KMS-11 (cell line): ENCODE measurements at regions not wholly inside any gene's neighbourhood (a gene's known extent, or its start where the extent isn't known, plus 50 kb on each side); places are given as distances from the start of the nearest gene placed in this dataset.

ENCODE experiments used
- H2AFZ ChIP-seq: fragments of 200-600 bp; sonication (generic); 2 replicates; pipeline ENCODE4 v1.6.1; 2016; ENCODE audit warnings: antibody characterized with exemption, mixed run types, low read depth
- H3K27ac ChIP-seq: fragments of 200-600 bp; sonication (generic); 2 replicates; pipeline ENCODE4 v1.6.1; 2016; ENCODE audit warnings: mild to moderate bottlenecking, mixed run types
- H3K27me3 ChIP-seq: fragments of 200-600 bp; sonication (generic); 2 replicates; pipeline ENCODE4 v1.6.1; 2017; ENCODE audit warnings: mild to moderate bottlenecking, low read depth, mixed run types, moderate library complexity; ENCODE audit not compliant: insufficient read depth
- H3K36me3 ChIP-seq: fragments of 200-600 bp; sonication (generic); 2 replicates; pipeline ENCODE4 v1.6.1; 2017; ENCODE audit warnings: mild to moderate bottlenecking, mixed run types; ENCODE audit not compliant: insufficient read depth
- H3K4me1 ChIP-seq: fragments of 200-600 bp; sonication (generic); 2 replicates; pipeline ENCODE4 v1.6.1; 2016; ENCODE audit warnings: mild to moderate bottlenecking, low read depth, mixed run types; ENCODE audit not compliant: poor library complexity, severe bottlenecking
- H3K4me2 ChIP-seq: fragments of 200-600 bp; sonication (generic); 2 replicates; pipeline ENCODE4 v1.7.0; 2016; ENCODE audit warnings: mild to moderate bottlenecking, mixed run types
- H3K4me3 ChIP-seq: fragments of 200-600 bp; sonication (generic); IDR thresholded peaks from 2 replicates; pipeline ENCODE4 v1.6.1; 2017; ENCODE audit warnings: low read depth, low read length, mixed read lengths; ENCODE audit not compliant: insufficient read depth
- H3K79me2 ChIP-seq: fragments of 200-600 bp; sonication (generic); 2 replicates; pipeline ENCODE4 v1.6.1; 2016; ENCODE audit warnings: low read depth, mixed run types; ENCODE audit not compliant: insufficient read depth
- H3K9ac ChIP-seq: fragments of 200-600 bp; sonication (generic); 2 replicates; pipeline ENCODE4 v1.6.1; 2016; ENCODE audit warnings: mild to moderate bottlenecking, mixed run types
- H4K20me1 ChIP-seq: fragments of 200-600 bp; sonication (generic); 2 replicates; pipeline ENCODE4 v1.6.1; 2016; ENCODE audit warnings: mild to moderate bottlenecking, mixed run types; ENCODE audit not compliant: insufficient read depth
- CTCF ChIP-seq: fragments of 200-600 bp; sonication (generic); conservative IDR thresholded peaks from 2 replicates; pipeline ENCODE4 v1.6.1; 2017; ENCODE audit warnings: low read depth, mild to moderate bottlenecking, antibody characterized with exemption, low read length, moderate library complexity, mixed read lengths

GRCh38 chr9:21682981-21683380 is 119.5 kb upstream of the MTAP start:
- H4K20me1 ChIP-seq: no peaks in the 10 kb centered on the region
- H3K27ac ChIP-seq: no peak overlapping the region
- no peaks in the 10 kb centered on the region for H3K27me3 ChIP-seq
- no peak overlapping the region for H2AFZ ChIP-seq
- no peaks in the 10 kb centered on the region for H3K79me2 ChIP-seq
- H3K4me3 ChIP-seq: no peak overlapping the region
- H3K36me3 ChIP-seq: no peaks in the 10 kb centered on the region
- no peak overlapping the region for H3K9ac ChIP-seq
- H3K4me1 ChIP-seq: no peaks in the 10 kb centered on the region
- no peak overlapping the region for H3K4me2 ChIP-seq
- TF ChIP-seq CTCF: no peak

GRCh38 chr9:21683484-21684175 is 118.8 kb upstream of the MTAP start:
- no peaks in the 10 kb centered on the region for H3K79me2 ChIP-seq
- no peaks in the 10 kb centered on the region for H3K27me3 ChIP-seq
- H3K27ac ChIP-seq: no peak overlapping the region
- no peak for TF ChIP-seq CTCF
- no peak overlapping the region for H3K4me2 ChIP-seq
- no peak overlapping the region for H3K4me3 ChIP-seq
- H3K9ac ChIP-seq: no peak overlapping the region
- no peak overlapping the region for H2AFZ ChIP-seq
- H3K36me3 ChIP-seq: no peaks in the 10 kb centered on the region
- no peaks in the 10 kb centered on the region for H4K20me1 ChIP-seq
- no peaks in the 10 kb centered on the region for H3K4me1 ChIP-seq

GRCh38 chr9:21684231-21684630 is 118.2 kb upstream of the MTAP start:
- Histone ChIP-seq H3K79me2 (no peaks in the 10 kb centered on the region), H3K27ac (no peak overlapping the region)

GRCh38 chr9:21684831-21685362 is 117.5 kb upstream of the MTAP start:
- Histone ChIP-seq H3K27ac (no peak overlapping the region), H3K27me3 (no peaks in the 10 kb centered on the region), H3K9ac (no peak overlapping the region), H3K4me3 (no peak overlapping the region), H2AFZ (no peak overlapping the region), H3K36me3 (no peaks in the 10 kb centered on the region), H3K79me2 (no peaks in the 10 kb centered on the region), H3K4me1 (no peaks in the 10 kb centered on the region), H4K20me1 (no peaks in the 10 kb centered on the region), H3K4me2 (no peak overlapping the region)
- TF ChIP-seq CTCF: no peak

More at GRCh38 chr9:21684231-21684630, 118.2 kb upstream of the MTAP start:
- no peak overlapping the region for H2AFZ ChIP-seq
- no peak for TF ChIP-seq CTCF
- no peaks in the 10 kb centered on the region for H3K36me3 ChIP-seq
- H3K4me2 ChIP-seq: no peak overlapping the region
- no peak overlapping the region for H3K4me3 ChIP-seq
- H4K20me1 ChIP-seq: no peaks in the 10 kb centered on the region
- H3K4me1 ChIP-seq: no peaks in the 10 kb centered on the region
- H3K27me3 ChIP-seq: no peaks in the 10 kb centered on the region
- H3K9ac ChIP-seq: no peak overlapping the region
